T1000 (cell line): ENCODE measurements at regions not wholly inside any gene's neighbourhood (a gene's known extent, or its start where the extent isn't known, plus 50 kb on each side); places are given as distances from the start of the nearest gene placed in this dataset.

ENCODE experiments used
- DNase-seq: peaks from one replicate; lab custom pipeline; 2025; ENCODE audit warnings: mixed read lengths; lab: John Stamatoyannopoulos, UW

DNA sequence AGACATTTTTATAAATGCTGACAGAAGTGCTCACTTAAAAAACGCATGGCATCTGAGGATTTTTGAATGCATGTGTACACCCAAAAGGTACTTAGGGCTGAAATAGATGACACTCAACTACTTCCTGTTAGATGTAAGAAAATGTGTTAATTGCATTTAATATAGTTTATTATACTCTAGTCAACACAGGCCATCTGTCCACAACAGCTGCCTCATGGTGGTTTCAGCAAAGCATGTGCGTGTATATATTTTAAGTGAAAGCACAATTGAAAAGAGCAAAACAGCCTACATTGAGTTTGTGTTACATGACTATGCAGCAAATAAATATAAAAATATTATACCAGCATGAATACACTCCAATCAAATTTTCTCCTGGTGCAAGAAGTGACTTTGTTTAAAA is 1233.0 kb upstream of the EYS start:
- no peak for DNase-seq

DNA sequence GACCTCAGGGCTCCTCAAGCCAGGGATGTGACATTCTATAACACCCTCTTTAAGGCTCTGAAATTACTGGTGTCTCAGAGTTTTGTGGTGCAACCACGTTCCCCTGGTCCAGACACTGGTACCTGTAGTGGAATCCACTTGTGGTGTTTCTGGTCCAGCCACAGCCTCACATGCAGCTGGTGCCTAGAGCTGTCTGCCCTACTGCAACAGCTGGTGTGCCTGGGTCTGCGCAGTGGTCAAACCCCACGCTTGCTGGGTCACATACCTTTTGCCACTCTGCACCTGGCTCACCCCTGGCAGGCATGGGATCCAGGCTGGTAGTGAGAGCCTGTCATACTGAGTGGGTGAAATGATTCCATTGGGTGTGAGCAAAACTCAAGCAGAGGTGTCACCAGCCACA is 1230.2 kb upstream of the EYS start:
- DNase-seq: no peak

DNA sequence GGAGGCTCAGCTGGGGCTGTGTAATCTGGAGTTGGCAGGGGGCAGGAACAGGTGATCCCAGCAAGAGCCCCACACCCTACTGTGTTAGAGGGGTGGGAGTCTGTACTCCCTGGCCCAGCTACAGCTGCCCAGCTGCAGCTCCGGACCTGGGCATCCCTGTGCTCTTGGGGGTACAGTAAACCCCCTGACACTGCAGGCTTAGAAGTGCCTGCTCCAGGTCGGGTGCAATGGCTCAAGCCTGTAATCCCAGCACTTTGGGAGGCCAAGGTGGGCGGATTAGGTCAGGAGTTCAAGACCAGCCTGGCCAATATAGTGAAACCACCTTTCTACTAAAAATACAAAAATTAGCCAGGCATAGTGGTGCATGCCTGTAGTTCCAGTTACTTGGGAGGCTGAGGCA is 1228.6 kb upstream of the EYS start:
- no peak for DNase-seq

DNA sequence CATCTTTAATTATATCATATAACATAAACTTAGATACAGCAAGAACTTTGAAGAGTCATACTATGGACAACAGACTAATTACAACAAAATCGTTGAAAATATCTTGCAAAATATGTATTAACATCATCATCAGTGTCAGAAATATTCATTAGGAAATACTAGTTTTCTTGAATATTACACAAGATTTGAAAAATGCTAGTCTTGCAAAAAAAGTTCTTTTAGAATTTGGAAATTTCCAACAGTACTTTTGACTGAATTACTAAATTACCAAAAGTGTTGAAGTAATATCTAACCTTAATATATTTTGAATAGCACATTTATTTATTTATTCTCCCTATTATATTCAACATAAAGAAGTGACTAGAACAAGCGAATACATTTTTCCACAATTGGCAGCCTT is 1224.8 kb upstream of the EYS start:
- no peak for DNase-seq

DNA sequence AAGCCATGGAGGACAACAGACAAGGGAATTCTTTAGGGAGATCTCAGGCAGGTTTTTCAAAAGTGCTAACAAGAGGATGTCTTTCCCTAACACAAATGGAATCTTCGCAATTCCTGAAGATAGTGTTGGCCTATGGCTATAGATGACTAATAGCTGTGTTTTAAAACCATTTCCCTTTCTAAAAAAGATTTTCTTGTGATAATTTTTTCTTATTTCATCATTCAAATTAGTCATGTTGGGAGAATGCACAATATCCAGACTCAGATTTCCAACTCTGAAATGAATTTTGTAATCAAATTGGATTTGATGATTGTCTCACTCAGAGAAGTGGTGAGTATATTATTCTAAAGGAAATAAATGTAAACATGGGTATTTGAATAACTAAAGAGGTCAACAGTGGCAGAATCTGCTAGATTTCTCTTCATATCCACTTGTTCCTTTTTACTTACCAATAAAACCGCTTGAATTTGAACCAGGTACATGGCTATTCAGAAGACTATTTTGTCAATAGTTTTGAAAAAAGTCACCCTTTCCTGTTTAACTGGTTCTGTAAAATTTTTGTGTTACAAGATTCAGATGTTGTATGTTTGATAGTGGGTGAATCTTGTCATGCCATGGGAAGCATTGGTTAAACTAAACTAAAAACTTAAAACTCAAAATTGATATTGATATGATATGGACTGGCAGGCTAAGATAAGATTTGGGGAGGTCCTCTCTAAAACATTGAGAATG is 1223.7 kb upstream of the EYS start:
- no peak for DNase-seq

DNA sequence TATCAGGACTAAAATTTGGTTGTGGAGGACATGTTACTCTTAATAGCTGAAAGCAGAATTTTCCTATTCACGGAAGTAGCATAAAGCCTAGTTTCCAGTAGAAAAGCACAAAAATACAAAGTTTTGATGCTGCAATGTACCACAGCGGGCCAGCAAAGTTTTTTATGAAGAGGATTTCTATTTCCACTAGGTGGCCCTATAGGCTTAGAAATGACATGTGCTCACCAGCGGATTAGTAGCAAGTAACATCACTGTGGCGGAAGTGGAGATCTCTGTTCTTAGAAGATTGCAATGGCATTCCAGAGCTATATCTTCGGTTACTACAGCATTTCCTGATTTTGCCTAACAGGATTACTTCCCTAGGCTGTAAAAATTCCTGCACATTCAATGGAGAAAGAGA is 1219.0 kb upstream of the EYS start:
- DNase-seq: no peak

DNA sequence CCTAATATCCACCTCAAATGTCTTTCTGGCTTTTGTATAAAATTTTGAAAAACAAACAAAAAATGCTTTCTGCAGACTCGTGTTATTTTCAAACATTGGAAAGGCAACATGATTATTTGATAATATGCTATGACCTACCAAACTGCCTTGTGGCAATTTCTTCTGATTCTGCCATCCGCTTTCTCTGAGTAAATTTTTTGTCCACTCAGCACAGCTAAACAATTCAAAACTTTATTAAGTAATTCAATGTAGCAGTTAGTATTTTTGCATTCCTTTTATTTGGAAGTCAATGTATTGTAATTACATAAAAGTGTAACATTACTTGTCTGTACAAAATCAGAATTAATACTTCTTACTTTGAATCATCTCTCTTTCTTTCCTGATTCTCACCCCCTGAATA is 1206.6 kb upstream of the EYS start:
- DNase-seq: no peak

DNA sequence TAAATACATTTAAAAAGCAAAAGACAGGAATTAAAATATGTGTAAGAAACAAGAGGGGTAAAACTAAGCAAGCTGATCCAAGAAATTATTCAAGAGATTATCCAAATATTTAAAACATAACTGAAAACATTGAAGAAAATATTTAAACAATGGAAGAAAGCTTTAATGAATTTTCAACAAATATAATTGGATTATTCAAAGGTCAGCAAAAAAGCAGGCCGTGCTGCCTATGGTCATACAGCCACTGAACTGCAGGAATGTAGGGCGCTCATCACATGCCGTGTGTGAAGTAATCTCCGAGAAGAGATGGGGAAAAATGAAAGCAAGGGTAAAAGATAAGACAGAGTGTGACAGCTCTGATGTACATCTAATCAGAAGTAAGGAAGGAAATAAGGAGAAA is 1195.4 kb upstream of the EYS start:
- DNase-seq: no peak

DNA sequence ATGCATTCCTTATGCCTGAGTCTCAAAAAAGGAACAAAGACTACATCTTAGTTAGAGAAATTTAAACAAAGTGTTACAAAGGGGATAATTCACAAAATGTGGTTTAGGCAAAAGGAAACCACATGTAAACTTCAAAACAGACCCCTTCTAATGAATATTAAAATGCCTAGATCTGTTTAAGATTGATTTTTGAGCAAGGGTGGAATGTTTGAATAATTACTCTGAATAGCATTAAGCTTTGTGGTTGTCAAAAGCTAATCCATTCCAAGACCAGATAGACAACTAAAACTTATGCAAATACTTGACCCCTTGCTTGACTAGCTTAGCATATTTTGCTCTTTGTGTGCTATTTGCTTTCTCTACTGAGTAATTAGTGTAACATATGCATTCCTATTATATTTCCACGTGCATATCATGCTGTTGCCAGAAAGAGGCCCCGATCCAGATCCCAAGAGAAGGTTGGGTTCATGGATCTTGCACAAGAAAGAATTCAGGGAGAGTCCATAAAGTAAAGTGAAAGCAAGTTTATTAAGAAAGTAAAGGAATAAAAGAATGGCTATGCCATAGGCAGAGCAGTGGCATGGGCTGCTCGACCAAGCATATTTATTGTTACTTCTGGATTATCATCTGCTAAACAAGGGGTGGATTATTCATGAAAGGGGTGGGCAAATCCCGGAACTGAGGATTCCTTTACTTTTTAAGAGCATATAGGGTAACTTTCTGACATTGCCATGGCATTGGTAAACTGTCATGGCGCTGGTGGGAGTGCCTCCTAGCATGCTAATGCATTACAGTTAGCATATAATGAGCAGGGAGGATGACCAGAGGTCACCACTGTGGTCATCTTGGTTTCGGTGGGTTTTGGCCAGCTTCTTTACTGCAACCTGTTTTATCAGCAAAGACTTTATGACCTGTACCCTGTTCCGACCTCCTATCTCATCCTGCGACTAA is 1193.4 kb upstream of the EYS start:
- DNase-seq: no peak

DNA sequence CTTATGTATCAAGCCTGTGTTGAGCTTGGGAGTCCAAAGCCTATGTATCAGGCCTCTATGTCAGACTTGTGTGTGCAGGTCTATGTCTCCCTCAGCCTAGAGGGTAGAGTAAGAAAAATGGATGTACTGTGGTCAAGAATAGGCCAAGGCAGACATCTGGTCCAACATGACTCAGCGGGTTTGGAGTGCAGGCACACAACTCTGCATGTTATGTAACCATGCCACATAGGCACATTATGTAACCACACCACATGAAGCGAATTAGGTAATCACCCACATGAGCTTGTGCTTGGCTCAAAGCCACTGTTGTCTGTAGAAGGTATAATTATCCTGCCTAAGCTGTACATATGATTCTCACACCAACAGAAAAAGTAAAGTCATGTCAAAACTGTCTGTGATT is 1190.5 kb upstream of the EYS start:
- DNase-seq: no peak

DNA sequence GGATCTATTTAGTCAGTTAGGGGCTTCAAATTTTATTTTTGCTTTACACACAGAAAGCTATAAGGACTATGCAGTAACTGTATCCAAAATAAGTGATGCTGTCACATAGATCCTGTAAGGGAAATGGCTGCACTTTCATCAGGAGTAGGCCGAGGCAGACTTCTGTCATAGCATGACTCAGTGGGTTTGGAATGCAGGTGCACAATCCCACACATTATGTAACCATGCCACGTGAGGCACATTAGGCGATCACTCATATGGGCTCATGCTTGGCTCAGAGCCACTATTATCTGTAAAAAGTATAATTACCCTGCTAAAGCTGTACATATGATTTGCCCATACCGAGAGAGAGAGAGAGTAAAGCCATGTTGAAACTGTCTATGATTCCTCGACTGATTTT is 1189.4 kb upstream of the EYS start:
- peak; percentile 13 for DNase-seq

DNA sequence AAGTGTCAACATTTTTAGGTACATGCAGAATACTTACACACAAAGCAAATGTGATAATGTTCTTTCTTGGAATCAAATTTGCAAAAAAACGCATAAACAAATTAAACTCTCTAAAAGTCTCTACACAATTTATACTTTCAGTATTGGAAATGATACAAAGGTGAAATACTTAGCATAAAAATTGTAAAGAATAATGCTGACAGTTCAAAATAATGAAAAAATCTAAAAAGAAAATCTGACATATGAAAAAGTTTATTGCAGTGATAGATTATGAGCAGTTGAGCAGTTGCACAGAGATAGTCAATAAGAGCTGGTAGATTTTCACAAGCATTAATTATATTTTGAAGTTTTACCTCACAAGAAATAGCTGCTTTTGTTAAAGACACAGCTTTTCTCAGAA is 1176.4 kb upstream of the EYS start:
- no peak for DNase-seq

DNA sequence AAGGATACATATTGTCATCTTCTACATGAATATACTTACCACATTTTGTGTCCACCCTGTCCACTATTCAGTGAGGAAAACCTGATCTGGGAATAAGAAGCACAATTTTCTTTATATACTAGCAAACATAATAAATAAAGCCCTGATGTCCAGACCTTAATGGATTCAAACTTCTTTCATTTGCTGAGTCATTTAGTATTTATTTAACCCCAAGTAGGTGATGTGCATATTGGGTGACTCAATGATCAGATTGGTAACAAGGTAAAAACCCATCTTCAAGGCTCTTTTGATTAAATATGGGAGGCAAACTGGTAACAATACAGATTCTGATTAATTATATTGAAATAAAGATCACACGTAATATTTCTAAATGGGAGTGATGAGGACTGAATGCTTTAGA is 1159.8 kb upstream of the EYS start:
- no peak for DNase-seq

DNA sequence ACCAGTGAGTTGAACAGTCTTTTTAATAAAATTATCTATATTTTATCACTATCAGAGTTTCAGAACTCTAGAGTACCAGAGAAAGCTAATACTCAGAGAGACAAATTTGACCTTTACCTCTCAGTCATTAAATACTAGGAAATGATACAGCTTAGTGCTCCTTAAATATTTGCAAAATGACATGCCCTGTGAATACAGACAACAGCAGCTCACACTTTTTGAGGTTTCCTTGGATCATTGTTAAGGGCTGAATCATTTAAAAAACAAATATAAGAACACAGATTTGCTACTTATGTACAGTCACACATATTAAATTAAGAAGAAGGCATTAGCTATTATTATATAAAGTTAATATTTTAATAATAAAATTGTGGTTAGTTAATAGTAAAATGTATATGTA is 1158.7 kb upstream of the EYS start:
- DNase-seq: no peak

DNA sequence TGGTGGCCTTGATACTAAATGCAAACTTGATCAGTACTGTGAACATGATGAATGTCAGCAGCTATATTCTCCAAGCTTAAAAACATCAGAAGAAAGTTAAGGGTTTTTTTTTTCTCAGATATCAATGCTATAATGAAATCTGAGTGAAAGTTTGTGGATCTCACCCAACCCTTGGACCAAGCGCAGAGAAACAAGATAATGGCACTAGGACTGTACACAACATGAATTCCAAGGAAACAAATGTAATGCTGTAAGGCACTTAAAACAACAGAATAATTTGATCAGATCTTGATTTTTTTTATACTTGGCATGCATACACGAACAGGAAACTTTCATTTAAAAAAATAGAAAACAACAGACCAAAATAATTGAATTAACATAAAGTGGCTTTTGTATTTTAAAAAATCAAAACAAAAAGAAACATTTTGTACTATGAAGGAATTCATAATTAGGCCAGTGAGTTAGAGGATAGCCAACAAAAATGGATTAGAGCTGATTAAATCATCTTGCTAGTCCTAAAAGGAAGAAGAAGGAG is 1154.0 kb upstream of the EYS start:
- DNase-seq: no peak

DNA sequence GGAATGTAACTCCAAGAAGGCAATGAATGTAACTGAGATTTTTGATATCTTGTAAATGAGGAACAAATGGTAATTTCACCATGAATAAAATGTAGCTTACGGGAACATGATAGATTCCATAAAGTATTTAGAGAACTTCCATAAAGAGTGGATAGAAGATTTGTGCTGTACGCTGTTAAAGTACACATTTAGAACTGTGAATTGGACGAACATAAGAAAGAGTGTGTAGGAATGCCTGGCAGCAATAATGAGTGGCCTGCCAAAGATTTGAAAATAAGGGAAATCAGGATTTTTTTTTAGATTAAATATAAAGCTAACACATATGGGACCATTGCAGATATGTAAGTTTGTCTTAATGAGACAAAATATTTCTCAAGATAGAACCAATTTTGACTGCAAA is 1153.3 kb upstream of the EYS start:
- no peak for DNase-seq

DNA sequence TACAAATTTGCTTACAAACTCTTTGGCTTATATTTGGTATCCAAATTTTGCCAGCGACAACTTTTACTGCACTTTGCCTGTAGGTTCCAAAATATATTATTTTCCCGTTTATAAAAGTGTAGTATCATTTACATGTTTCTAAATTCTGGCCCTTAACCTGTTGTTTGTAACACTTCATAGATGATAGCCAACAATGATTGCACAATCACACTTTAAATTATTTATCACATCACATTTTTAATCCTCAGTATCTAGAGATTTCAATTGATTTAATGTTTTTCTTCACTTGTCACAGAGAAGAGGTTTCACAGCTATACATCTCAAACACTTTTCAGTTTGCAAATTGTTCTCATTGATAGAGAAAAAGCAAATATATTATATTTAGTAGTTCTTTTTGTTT is 1151.2 kb upstream of the EYS start:
- DNase-seq: no peak

DNA sequence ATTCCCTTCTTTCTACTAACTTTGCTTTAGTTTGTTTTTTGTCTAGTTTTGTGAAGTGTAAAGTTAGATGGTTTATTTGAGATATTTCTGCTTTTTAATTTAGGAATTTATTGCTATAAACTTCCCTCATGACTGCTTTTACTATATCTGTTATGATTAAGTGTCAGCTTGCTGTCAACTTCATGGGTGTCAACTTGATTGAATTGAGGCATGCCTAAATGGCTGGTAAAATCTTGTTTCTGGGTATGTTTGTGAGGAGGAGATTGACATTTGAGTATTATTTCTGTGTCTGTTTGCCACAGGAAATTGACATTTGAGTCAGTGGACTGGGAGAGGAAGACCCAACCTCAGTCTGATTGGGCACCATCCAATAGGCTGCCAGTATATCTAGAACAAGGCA is 1147.0 kb upstream of the EYS start:
- DNase-seq: no peak

DNA sequence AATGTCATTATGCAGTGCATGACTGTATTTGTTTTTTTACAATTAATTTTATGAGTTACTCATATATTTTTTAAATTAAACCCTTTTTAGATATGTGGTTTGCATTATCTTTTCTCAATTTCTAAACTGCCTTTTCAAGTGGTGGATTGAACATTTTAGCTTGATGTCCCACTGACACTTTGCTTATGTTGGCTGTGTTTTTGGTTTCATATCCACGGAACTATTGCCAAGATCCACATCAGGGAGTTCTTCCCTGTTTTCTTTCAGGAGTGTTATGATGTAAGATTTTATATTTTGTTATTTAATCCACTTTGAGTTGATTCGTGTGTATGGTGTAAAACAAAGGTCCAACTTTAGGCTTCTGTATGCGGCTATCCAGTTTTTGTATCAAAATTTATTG is 1144.9 kb upstream of the EYS start:
- DNase-seq: no peak

DNA sequence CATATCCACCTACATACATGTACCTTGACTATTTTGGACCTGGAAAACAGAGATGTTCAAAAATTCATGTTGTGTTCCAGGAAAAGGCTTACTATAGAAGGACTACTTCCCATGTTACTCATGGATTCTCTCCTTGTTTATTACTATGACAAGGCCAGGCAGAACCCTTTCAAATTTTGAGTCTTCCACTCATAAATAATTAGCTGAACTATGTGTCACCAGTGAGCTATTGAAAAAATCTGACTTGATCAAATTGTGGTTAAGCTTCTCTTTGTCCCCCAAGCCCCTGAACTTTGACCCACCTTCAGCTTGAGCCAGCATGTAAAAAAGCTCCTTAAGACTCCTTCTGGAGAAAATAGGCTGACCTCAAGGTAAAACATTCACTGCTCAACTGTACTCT is 1142.8 kb upstream of the EYS start:
- no peak for DNase-seq

DNA sequence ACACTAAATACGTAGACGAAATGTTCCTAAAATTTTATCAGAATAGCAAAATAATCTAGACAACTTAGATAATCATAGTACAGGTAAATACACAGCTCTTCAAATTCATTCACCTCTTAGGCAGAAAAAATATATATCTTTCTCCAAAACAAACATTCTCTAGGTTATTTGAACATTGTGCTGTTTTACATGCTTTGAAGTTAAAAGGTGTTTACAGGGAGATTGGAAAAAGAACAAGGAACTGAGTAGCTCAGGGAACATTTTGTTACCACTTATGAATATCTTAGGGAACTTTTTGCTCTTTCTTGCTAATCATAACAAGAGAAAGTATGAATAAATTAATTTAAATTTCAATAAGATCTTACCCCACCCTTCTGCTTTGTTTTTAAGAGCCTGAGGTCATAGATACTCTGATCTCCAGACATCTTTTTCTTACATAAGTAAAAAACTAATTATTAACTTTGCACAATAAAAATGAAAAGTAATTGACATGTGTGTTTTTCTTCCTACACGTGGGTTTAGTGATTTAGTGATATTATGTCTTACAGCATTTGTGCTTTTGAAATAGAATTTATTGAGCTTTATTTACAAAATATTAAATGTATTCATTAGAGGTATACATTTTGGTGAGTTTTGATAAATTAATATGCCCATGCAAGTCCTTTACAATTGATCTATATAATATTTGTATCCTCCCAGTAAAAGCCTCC is 1141.4 kb upstream of the EYS start:
- DNase-seq: no peak

DNA sequence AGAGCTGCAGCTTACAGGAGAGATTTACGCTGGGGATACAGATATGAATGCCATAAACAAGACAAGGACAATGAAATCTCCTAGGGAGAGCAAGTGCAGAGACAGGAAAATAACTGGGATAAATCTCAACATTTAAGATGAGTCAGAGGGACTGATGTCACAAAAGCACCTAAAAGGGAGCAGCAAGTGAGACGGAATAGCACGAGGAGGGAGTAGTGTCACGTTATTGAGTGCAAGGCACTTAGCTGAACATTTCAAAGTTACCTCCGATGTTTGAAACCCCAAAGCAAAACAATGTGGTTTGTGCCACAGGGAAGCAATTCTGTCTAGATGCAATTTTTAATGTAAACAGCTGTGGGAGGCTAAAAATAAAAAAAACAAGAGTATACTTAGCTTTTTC is 1131.7 kb upstream of the EYS start:
- DNase-seq: no peak

DNA sequence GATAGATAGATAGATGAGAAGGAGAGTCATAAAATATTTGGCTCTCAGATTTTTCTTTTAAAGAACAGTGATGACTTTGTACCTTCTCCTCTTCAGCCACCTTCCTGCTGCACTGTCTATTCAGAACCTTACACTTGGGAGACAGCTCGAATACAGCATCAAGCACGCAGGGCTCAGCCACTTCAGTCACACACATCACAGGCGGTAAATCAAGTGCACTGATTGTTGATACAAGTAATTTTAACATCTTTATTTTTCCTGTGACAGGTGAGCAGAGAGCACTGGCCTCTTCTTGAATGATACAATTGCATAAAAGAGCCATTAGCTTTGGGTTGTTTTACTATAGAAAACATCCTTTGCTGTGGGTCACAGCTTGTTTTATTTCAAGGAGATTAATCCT is 1118.5 kb upstream of the EYS start:
- no peak for DNase-seq
